NCI-H82 treated with DMSO at 0.1 percent for 48 hours (cell line): ENCODE measurements at regions not wholly inside any gene's neighbourhood (a gene's known extent, or its start where the extent isn't known, plus 50 kb on each side); places are given as distances from the start of the nearest gene placed in this dataset.
"Not testable (repeated sequence)": the region's sequence is repeated elsewhere in the genome, so short reads cannot be mapped to it uniquely, and the experiment has no call there.

ENCODE experiments used
- DNase-seq: peaks from one replicate; lab custom pipeline; 2025; ENCODE audit not compliant: unreplicated experiment; lab: John Stamatoyannopoulos, UW

DNA sequence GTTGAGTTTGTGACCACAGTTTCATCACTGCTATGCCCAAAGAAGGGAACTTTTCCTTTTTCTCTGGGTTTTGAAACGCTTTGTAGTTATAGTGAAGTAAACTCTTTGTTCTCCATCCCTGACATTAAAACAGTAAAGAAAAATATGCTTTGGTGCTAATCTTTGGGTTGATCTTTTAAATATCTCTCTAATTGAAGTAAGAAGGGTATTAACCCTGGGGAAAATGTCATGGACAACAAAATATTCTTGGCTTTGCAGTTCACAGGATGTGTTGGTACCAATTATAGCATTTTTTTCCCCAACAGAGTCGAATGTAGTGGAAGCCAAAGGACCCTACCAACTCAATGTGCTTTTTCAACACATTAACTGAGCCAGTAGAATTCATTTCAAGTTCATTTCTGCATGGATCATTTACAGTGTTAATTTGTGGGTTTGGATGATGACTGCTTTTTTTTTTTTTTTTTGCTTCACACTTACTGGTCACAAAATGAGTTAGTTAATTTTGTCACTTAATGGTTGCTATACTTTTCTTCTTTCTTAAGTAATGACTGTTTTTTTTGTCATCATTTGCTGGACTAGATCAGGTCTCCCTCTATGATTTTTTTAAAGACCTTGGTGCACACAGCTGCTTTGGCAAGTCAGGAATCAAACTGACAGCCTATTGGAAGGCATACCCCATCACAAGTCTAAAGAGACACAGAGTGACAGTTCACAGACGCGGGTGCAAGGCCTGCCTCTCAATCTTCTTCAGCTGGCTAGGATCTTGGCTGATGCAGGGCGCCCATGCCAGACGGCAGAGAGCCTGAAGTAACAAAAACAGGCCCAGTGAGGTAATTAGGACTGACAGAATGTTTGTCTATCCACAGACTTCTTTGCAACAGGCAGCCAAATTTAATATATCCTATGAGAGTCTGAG lies 98.8 kb upstream of the MMADHC start:
- DNase-seq = no peak

GRCh38 chr2:149685401-149685800 lies 97.8 kb upstream of the MMADHC start:
- DNase-seq = not testable (repeated sequence)

DNA sequence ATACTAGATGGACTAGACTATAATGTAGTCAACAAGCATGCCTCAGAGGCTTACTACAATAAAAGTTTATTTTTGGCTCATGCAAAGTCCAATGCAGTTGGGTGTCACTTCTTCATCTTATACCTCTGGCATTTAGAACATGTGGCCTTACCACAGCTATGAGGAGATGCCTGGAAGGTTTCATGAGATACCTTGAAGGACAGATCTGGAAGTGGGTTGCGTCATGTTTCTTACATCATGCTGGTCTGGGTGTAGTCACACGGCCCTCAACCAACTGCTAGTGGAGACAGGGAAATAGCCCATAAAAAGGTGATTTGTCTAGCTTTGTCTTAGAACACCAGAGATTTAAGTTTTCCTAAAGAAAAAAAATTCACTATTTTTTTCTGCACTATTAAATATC lies 91.7 kb upstream of the MMADHC start:
- DNase-seq = no peak

DNA sequence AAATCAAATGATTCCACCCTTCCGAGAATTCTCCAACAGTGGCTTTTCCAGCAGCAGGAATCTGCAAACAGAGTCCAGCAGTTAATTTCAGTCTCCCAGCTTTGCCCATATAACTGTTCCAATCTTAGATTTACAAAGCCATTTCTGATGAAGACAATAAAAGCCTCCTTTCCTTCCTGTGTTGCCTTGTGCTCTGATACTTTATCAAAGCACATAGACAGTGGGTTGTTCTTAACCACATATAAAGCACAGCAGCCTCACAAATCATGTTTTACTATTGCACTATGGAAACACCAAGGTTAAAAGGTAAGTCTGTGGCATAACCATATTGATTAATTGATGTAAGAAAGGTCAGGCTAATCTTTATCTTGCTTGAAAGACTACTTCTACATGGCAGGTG lies 89.8 kb upstream of the MMADHC start:
- no peak for DNase-seq

DNA sequence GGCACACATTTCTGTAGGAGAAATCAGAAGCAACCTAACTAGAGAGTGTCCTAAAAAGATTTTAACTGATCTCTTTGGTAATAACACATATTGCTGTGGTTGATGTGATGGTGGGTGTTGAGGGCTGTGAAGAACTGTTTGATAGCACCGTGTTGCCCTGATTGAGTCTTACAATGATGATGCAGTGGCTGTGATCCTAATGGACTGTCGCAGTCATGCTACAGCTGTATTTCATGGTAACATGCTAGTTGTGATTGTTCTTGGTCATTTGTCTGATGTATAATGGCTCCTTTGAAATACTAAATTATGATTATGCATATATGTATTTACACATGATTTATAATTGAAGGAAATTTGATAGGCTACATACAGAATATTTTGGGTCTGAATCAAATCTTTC lies 82.5 kb upstream of the MMADHC start:
- DNase-seq = no peak

DNA sequence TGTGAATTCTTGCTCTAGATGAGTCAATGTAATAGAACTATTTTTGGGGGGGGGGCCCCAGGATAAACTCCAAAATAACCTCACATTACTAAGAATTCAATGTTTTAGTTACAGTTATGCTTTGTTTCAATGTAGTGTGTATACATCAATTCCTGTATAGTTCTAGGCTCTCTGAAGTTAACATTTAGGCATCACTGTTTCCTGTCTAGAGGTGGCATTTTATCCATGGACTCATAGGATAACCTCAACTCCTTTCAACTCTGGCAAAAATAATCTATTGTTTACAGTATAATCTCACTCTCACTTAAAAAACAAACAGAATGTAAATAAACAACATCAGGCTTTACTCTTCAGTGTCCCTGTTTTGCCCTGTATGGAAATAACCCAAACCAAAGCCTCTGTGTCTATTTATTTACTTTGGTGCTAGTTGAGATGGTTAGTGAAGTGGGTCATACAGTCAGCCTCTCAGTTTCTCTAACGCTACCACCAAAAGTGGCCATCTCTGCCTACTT lies 79.3 kb upstream of the MMADHC start:
- DNase-seq = no peak

DNA sequence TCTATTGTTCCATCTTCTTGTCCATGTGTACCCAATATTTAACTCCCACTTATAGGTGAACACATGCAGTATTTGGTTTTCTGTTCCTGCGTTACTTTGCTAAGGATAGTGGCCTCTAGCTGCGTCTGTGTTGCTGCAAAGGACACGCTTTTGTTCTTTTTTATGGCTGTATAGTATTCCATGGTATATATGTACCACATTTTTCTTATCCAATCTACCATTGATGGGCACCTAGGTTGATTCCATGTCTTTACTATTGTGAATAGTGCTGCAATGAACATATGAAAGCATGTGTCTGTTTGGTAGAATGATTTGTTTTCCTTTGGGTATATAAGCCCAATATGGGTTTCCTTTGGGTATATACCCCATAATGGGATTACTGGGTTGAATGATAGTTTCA lies 77.3 kb upstream of the MMADHC start:
- DNase-seq = no peak

GRCh38 chr2:149662556-149662955 lies 75.0 kb upstream of the MMADHC start:
- no peak for DNase-seq

GRCh38 chr2:149661844-149662243 lies 74.3 kb upstream of the MMADHC start:
- no peak for DNase-seq

- DNase-seq = no peak
These were observed 71.0 kb upstream of the MMADHC start for GRCh38 chr2:149658553-149658952.

DNA sequence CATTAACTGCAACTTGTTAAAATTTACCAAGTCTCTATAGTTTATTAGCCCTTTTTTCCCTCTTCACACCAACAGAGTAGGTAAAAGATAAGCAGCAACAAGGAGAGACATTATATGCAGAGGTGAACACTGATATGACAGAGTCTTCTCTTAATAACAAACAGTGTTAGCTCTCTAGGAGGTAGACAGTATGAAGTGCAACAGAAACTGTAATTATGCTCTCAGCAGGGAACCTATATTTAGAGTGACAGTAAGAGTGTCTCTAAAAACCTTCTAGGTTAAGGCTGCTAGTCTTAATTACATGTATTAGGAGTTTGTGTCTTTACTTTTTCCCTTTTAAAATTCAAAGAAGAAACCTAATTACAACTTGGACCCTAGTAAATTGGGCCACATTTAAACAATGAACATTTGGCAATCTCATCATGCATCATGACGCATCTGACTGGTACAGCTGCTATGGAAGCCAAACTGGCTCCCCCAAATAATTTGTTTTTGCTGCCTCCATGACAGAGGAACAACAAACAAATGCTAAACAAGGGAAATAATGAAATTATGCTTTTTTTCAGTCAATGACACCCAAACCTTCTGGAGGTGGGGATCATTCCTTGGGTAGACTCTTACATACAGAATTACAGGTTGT lies 69.9 kb upstream of the MMADHC start:
- DNase-seq = no peak

DNA sequence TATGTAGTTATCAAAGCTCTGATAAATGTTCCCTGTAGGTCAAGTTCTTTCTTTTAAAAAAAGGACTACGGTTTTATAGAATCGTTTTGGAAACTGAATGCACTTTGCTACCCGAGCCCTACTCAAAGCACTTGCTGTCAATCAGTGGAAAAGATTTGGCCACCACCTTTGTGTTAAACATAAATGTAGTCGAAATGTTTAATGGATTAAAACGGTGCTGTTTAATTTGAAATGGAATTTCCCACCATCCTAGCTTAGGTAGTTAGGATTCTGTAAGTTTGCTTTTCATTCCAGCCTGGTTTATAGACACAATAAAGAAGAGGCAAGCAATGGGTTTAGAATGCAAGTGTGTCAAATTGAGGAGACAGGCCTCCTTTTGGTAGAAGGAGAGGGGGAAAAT lies 69.4 kb upstream of the MMADHC start:
- no peak for DNase-seq

GRCh38 chr2:149653831-149654445 lies 66.4 kb upstream of the MMADHC start:
- DNase-seq = no peak

DNA sequence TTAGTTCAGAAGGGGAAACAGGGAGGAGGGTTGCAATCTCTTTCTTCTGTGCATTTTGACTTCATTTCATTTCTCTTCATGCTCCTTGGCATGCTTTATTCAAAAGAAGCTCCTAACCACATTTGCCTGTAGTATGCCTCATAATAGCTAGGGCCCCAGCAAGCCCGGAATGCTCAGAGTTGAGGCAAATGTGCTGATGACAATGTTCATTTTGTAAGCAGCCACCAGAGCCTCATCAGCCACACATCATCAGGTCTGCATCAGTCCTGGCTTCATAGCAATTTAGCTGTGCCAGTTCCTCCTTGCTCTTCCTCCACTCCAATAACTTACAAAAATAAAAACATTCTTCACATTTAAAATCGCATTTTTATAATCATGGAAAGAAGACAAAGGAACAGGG lies 65.4 kb upstream of the MMADHC start:
- DNase-seq = no peak

GRCh38 chr2:149652526-149652925 lies 65.0 kb upstream of the MMADHC start:
- no peak for DNase-seq

- DNase-seq = no peak
These were observed 63.7 kb upstream of the MMADHC start for GRCh38 chr2:149651229-149651628.

DNA sequence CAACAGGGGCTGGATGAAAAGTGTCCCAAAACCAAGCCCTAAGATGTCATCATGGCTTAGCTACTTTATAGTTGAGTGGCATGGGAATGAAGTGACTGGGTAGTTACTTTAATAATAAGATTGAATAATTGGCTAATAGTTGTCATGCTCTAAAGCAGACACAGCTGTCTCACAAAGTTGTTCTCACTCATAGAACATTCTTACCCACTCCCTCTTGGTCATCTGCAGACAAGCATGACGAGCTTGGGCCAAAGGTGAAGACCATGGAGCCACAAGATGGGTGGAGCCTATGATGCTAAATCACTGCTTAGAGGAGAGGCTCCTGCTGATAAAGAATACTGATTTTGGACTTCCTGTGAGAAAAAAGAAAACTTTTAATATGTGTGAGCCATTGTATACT lies 62.4 kb upstream of the MMADHC start:
- no peak for DNase-seq

- DNase-seq = no peak
These were observed 60.9 kb upstream of the MMADHC start for GRCh38 chr2:149648282-149649030.

DNA sequence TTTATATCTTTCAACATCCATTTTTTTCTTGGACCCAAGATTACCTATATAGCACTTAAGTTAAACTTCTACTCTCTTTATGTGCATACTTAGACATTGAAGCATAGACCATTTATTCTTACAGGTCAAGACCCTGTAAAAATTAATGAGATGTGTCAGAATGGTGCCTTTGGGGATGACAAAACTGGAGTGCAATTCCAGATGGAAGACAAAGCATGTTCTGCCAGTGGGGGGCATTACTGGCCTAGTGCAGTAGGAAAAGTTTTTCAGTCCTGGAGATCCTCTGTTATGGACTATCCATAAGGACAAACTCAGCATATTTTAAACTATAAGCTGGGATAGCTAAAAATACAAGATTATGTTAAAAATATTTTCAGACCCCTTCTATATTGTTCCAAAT lies 57.8 kb upstream of the MMADHC start:
- no peak for DNase-seq
